ENCODE measurements at regions not wholly inside any gene's neighbourhood (a gene's known extent, or its start where the extent isn't known, plus 50 kb on each side); places are given as distances from the start of the nearest gene placed in this dataset.

- TF ChIP-seq CTCF (IDR thresholded peaks at IDR 0.05) (no peak), POLR2A (IDR thresholded peaks at IDR 0.05) (no peak)
These were observed 116.6 kb upstream of the FAR2 start for GRCh38 chr12:29032446-29032845.

Data from right lobe of liver (tissue), 4 donors.